ENCODE measurements at regions not wholly inside any gene's neighbourhood (a gene's known extent, or its start where the extent isn't known, plus 50 kb on each side); places are given as distances from the start of the nearest gene placed in this dataset.

- no peaks in the 10 kb centered on the region for H3K36me3 Mint-ChIP-seq (ENCODE audit: unreplicated experiment)
Measured at GRCh38 chr6:165008971-165009370, 300.4 kb downstream of the C6orf118 start.

GRCh38 chr6:165002866-165003265, 306.5 kb downstream of the C6orf118 start:
- H3K36me3 Mint-ChIP-seq (ENCODE audit: unreplicated experiment), result no peaks in the 10 kb centered on the region
- no peak for TF ChIP-seq CTCF (IDR thresholded peaks at IDR 0.05; ENCODE audit: partially characterized antibody, unreplicated experiment)
- no peaks in the 10 kb centered on the region for H3K4me1 Mint-ChIP-seq (ENCODE audit: low read depth, unreplicated experiment)
- H3K27ac Mint-ChIP-seq (ENCODE audit: unreplicated experiment), result no peak overlapping the region
- no peaks in the 10 kb centered on the region for H3K27me3 Mint-ChIP-seq (ENCODE audit: unreplicated experiment)
- no peak overlapping the region for H3K4me3 Mint-ChIP-seq (ENCODE audit: unreplicated experiment)
- no peaks in the 10 kb centered on the region for H3K9me3 Mint-ChIP-seq (ENCODE audit: unreplicated experiment)
- DNase-seq, result no peak

More at GRCh38 chr6:165008971-165009370, 300.4 kb downstream of the C6orf118 start:
- no peak overlapping the region for H3K4me3 Mint-ChIP-seq (ENCODE audit: unreplicated experiment)
- no peak overlapping the region for H3K27ac Mint-ChIP-seq (ENCODE audit: unreplicated experiment)
- no peaks in the 10 kb centered on the region for H3K9me3 Mint-ChIP-seq (ENCODE audit: unreplicated experiment)
- DNase-seq, result no peak
- no peaks in the 10 kb centered on the region for H3K4me1 Mint-ChIP-seq (ENCODE audit: low read depth, unreplicated experiment)
- TF ChIP-seq CTCF (IDR thresholded peaks at IDR 0.05; ENCODE audit: partially characterized antibody, unreplicated experiment), result no peak
- H3K27me3 Mint-ChIP-seq (ENCODE audit: unreplicated experiment), result no peaks in the 10 kb centered on the region

- Mint-ChIP-seq H3K4me3 (ENCODE audit: unreplicated experiment) (no peak overlapping the region), H3K4me1 (ENCODE audit: low read depth, unreplicated experiment) (no peaks in the 10 kb centered on the region), H3K27me3 (ENCODE audit: unreplicated experiment) (no peaks in the 10 kb centered on the region), H3K27ac (ENCODE audit: unreplicated experiment) (no peak overlapping the region), H3K9me3 (ENCODE audit: unreplicated experiment) (no peaks in the 10 kb centered on the region), H3K36me3 (ENCODE audit: unreplicated experiment) (no peaks in the 10 kb centered on the region)
- no peak for TF ChIP-seq CTCF (IDR thresholded peaks at IDR 0.05; ENCODE audit: partially characterized antibody, unreplicated experiment)
- DNase-seq, result no peak
Measured at GRCh38 chr6:165002358-165002757, 307.0 kb downstream of the C6orf118 start.

GRCh38 chr6:165001502-165002157, 307.8 kb downstream of the C6orf118 start:
- TF ChIP-seq CTCF (IDR thresholded peaks at IDR 0.05; ENCODE audit: partially characterized antibody, unreplicated experiment), result no peak
- Mint-ChIP-seq H3K4me3 (ENCODE audit: unreplicated experiment) (no peak overlapping the region), H3K27ac (ENCODE audit: unreplicated experiment) (no peak overlapping the region), H3K36me3 (ENCODE audit: unreplicated experiment) (no peaks in the 10 kb centered on the region), H3K9me3 (ENCODE audit: unreplicated experiment) (no peaks in the 10 kb centered on the region), H3K4me1 (ENCODE audit: low read depth, unreplicated experiment) (no peaks in the 10 kb centered on the region), H3K27me3 (ENCODE audit: unreplicated experiment) (no peaks in the 10 kb centered on the region)
- DNase-seq, result no peak

- no peaks in the 10 kb centered on the region for H3K9me3 Mint-ChIP-seq (ENCODE audit: unreplicated experiment)
- H3K4me3 Mint-ChIP-seq (ENCODE audit: unreplicated experiment), result no peak overlapping the region
- no peak for TF ChIP-seq CTCF (IDR thresholded peaks at IDR 0.05; ENCODE audit: partially characterized antibody, unreplicated experiment)
- H3K4me1 Mint-ChIP-seq (ENCODE audit: low read depth, unreplicated experiment), result no peaks in the 10 kb centered on the region
- no peak for DNase-seq
- peaks cover 1% of the 10 kb centered on the region for H3K27me3 Mint-ChIP-seq (ENCODE audit: unreplicated experiment)
- H3K27ac Mint-ChIP-seq (ENCODE audit: unreplicated experiment), result no peak overlapping the region
- H3K36me3 Mint-ChIP-seq (ENCODE audit: unreplicated experiment), result no peaks in the 10 kb centered on the region
Measured at GRCh38 chr6:164998297-164998696, 311.1 kb downstream of the C6orf118 start.
